ENCODE measurements at regions not wholly inside any gene's neighbourhood (a gene's known extent, or its start where the extent isn't known, plus 50 kb on each side); places are given as distances from the start of the nearest gene placed in this dataset.

DNA sequence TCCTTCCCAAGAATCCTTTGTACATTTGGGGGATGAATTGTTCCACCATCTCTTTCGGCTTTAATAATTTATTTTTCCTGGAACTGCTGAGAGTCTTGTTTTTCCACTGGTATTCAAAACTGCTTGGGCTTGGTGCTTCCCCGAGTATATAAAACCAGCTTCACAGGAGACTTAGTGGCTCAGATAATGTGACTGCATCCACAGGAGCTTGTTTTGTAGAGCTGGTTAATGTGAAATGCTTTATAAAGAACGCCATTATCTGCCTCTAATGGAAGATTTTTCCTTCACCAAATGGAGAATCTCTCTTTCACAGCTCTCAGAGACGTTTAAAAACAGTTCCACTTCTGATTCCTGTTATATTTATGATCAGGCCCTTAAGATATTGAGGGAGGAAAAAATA lies 935.5 kb downstream of the RAB28 start:
- DNase-seq (ENCODE audit: extremely low read depth, low read depth), result no peak
- no peak overlapping the region for H3K4me3 ChIP-seq (replicated peaks; ENCODE audit: low read depth, low read length)
- TF ChIP-seq, protein P1, sequence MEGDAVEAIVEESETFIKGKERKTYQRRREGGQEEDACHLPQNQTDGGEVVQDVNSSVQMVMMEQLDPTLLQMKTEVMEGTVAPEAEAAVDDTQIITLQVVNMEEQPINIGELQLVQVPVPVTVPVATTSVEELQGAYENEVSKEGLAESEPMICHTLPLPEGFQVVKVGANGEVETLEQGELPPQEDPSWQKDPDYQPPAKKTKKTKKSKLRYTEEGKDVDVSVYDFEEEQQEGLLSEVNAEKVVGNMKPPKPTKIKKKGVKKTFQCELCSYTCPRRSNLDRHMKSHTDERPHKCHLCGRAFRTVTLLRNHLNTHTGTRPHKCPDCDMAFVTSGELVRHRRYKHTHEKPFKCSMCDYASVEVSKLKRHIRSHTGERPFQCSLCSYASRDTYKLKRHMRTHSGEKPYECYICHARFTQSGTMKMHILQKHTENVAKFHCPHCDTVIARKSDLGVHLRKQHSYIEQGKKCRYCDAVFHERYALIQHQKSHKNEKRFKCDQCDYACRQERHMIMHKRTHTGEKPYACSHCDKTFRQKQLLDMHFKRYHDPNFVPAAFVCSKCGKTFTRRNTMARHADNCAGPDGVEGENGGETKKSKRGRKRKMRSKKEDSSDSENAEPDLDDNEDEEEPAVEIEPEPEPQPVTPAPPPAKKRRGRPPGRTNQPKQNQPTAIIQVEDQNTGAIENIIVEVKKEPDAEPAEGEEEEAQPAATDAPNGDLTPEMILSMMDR (IDR thresholded peaks at IDR 0.05; ENCODE audit: low read depth, low read length, missing control alignments), result no peak

DNA sequence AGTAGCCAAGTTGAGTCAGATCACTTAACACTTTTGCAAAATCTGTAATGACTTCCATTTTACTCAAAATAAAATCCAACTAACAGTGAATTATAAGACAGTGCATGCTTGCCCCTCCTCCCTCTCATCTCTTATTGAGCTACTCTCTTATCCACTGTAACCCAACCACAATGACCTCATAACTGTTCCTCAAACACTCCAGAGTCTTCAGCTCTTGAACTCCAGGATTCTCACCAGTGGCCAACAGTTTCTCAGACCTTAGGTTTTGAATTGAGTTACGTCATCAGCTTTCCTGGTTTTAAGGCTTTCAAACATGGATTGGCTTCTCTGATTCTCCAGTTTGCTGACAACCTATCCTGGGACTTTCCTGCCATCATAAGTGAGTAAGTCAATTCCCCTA lies 938.3 kb downstream of the RAB28 start:
- DNase-seq (ENCODE audit: extremely low read depth, low read depth), result no peak
- no peak overlapping the region for H3K4me3 ChIP-seq (replicated peaks; ENCODE audit: low read depth, low read length)
- TF ChIP-seq, protein P1 (IDR thresholded peaks at IDR 0.05; ENCODE audit: low read depth, low read length, missing control alignments), result no peak

DNA sequence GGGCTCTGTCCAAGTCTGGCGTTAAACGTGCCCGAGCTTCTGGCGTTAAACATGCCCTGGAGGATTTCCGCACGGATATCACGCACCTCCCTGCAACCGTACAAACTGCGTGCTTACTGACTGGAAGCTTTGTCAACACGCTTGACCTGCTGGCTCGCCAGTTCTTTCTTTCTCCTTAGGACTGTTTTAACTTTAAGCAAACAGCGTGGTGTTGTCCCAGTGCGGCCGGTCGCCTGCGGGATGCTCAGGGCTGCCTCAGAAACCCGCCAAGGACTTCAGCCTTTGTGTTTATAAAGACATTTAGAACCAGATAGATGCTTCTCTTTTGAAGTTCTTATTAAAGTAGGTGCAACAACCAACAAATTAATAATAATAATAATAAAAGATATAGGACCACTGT lies 946.0 kb downstream of the RAB28 start:
- DNase-seq (ENCODE audit: extremely low read depth, low read depth), result no peak
- H3K4me3 ChIP-seq (replicated peaks; ENCODE audit: low read depth, low read length), result no peak overlapping the region
- TF ChIP-seq, protein P1 (IDR thresholded peaks at IDR 0.05; ENCODE audit: low read depth, low read length, missing control alignments), result no peak

DNA sequence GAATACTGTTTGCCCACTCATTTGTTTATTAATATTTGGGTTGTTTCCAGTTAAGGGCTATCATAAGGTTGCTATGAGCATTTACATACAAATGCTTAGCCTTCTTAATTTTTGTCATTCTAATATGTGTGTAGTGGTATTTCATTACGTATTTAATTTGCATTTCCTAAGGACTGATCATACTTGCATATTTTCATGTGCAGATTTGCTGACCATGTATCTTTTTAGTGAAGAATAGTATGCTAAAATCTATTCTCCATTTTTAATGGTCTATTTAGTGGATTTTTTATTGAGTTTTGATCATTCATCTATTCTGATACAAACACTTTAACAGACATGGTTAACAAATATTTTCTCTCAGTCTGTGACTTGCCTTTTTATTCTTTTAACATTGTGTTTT lies 949.5 kb downstream of the RAB28 start:
- TF ChIP-seq, protein P1 (IDR thresholded peaks at IDR 0.05; ENCODE audit: low read depth, low read length, missing control alignments), result no peak
- no peak for DNase-seq (ENCODE audit: extremely low read depth, low read depth)
- H3K4me3 ChIP-seq (replicated peaks; ENCODE audit: low read depth, low read length), result no peak overlapping the region

DNA sequence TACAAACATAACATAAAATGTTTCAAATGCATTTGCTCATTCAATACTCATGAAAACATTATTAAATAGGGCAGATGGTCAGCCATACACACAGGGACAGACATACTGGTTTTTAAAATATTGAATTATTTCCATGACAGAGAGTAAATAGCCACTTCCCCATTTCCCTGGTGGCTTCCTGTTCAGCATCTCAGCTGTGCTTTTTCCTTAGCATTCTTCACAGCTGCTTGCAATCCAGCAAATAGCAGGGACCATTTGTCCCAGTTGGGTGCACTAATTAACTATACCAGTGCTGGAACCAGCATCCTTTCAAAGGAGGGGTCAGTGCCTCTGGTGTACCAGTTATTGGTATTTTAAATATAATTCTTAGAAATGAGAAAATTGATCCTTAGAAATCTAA lies 964.7 kb downstream of the RAB28 start:
- DNase-seq (ENCODE audit: extremely low read depth, low read depth), result no peak
- TF ChIP-seq, protein P1 (IDR thresholded peaks at IDR 0.05; ENCODE audit: low read depth, low read length, missing control alignments), result no peak
- no peak overlapping the region for H3K4me3 ChIP-seq (replicated peaks; ENCODE audit: low read depth, low read length)

DNA sequence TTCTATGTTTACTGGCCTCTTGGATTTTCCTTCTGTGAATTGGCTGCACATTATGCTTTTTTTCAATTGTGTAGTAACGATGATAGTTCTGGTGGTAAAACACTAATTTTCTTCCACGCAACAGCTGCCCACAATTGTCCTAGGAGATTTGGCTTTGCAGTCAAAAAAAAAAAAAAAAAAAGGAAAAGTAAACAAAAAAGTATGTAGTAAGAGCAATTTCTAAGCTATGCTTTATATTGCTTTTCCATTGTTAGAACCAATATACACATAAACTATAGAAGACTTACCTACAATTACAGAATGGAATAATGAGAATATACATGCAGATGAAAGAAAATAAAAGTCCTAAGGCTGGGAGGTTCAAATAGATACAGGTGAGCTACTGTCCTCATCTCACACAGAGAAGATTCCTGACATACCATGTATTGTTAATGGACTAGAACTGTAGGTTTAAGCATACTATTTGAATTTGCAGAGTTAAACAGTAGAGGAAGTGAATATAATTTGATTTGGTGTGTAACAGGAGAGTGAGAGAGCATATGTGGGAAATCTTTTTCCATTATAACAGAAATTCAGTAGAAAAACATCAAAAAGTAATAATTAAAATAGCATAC lies 976.2 kb downstream of the RAB28 start:
- TF ChIP-seq, protein P1 (IDR thresholded peaks at IDR 0.05; ENCODE audit: low read depth, low read length, missing control alignments), result no peak
- DNase-seq (ENCODE audit: extremely low read depth, low read depth), result no peak
- no peak overlapping the region for H3K4me3 ChIP-seq (replicated peaks; ENCODE audit: low read depth, low read length)

DNA sequence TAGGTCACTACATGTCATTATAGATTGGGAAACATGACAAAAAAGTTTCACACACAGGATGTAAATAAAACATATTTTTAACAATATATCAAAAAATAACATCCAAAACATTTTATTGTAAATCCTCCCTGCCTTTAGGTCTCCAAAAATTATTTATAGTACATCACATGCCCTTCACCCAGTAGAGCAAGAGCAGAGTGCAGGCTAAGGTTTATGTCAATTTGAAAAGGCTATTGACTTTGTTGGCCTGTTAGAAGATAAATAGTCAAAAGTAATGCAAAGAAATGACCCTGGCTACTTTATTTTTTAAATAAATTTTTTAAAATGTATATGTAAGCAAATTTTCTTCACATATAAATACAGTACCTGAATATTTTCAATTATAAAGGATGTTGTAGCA lies 983.7 kb downstream of the RAB28 start:
- no peak overlapping the region for H3K4me3 ChIP-seq (replicated peaks; ENCODE audit: low read depth, low read length)
- no peak for DNase-seq (ENCODE audit: extremely low read depth, low read depth)
- TF ChIP-seq, protein P1 (IDR thresholded peaks at IDR 0.05; ENCODE audit: low read depth, low read length, missing control alignments), result no peak

All from HFF-Myc (cell line).